ENCODE measurements at regions not wholly inside any gene's neighbourhood (a gene's known extent, or its start where the extent isn't known, plus 50 kb on each side); places are given as distances from the start of the nearest gene placed in this dataset.

- Histone ChIP-seq H3K4me1 (ENCODE audit: low read depth, poor library complexity, severe bottlenecking) (peaks cover 11% of the 10 kb centered on the region), H3K9ac (no peak overlapping the region), H2AFZ (ENCODE audit: low read depth) (no peak overlapping the region), H3K27ac (no peak overlapping the region), H3K4me2 (no peak overlapping the region), H4K20me1 (ENCODE audit: insufficient read depth) (no peaks in the 10 kb centered on the region), H3K36me3 (ENCODE audit: insufficient read depth) (no peaks in the 10 kb centered on the region), H3K79me2 (ENCODE audit: insufficient read depth, low read depth) (no peaks in the 10 kb centered on the region), H3K4me3 (IDR thresholded peaks at IDR 0.05; ENCODE audit: insufficient read depth, low read depth, low read length) (no peak overlapping the region), H3K27me3 (ENCODE audit: insufficient read depth, low read depth) (no peaks in the 10 kb centered on the region)
- TF ChIP-seq, protein P1, sequence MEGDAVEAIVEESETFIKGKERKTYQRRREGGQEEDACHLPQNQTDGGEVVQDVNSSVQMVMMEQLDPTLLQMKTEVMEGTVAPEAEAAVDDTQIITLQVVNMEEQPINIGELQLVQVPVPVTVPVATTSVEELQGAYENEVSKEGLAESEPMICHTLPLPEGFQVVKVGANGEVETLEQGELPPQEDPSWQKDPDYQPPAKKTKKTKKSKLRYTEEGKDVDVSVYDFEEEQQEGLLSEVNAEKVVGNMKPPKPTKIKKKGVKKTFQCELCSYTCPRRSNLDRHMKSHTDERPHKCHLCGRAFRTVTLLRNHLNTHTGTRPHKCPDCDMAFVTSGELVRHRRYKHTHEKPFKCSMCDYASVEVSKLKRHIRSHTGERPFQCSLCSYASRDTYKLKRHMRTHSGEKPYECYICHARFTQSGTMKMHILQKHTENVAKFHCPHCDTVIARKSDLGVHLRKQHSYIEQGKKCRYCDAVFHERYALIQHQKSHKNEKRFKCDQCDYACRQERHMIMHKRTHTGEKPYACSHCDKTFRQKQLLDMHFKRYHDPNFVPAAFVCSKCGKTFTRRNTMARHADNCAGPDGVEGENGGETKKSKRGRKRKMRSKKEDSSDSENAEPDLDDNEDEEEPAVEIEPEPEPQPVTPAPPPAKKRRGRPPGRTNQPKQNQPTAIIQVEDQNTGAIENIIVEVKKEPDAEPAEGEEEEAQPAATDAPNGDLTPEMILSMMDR (conservative IDR thresholded peaks at IDR 0.05; ENCODE audit: low read depth, low read length) = no peak
These were observed 136.3 kb upstream of the ESR1 start for GRCh38 chr6:151671195-151671594.

- Histone ChIP-seq H3K4me1 (ENCODE audit: low read depth, poor library complexity, severe bottlenecking) (peaks cover 7% of the 10 kb centered on the region), H3K36me3 (ENCODE audit: insufficient read depth) (no peaks in the 10 kb centered on the region), H3K9ac (no peak overlapping the region), H3K79me2 (ENCODE audit: insufficient read depth, low read depth) (no peaks in the 10 kb centered on the region), H4K20me1 (ENCODE audit: insufficient read depth) (no peaks in the 10 kb centered on the region), H3K4me2 (no peak overlapping the region), H3K27ac (no peak overlapping the region), H3K27me3 (ENCODE audit: insufficient read depth, low read depth) (no peaks in the 10 kb centered on the region), H2AFZ (ENCODE audit: low read depth) (no peak overlapping the region), H3K4me3 (IDR thresholded peaks at IDR 0.05; ENCODE audit: insufficient read depth, low read depth, low read length) (no peak overlapping the region)
- TF ChIP-seq, protein P1 (conservative IDR thresholded peaks at IDR 0.05; ENCODE audit: low read depth, low read length) = no peak
These were observed 132.9 kb upstream of the ESR1 start for GRCh38 chr6:151674578-151674977.

DNA sequence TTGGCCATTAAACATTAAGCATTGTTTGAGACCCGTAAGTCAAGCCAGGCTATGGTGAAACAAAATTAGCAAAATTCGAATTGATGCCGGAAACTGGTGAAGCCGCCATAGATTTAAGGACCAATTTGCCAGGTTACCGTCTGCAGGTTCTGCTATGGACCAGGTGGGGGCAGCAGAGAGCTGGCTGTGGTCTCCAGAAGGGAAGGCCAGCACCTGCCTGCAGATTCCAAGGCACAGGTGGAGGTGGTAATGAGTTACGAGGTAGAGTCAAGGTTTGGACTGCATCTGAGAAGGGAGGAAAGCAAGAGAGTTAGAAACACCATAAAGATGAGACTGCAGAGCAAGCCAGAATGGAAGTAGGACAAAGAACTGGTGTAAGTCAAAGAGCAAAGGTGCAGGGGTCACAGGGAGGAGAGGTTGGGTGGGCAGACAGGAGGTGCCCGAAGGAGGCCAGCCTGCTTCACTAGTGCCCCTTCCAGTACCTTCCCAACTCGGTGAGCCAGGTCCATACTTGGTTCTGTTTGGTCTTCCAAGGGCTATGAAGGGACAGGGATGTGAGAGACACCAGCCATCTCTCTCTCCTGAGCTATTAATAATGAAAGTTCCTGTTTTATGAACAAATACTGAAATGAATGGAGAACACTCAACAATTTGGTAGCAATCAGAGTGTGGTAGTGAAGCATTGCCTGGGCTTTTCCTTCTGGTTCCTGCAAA lies 131.6 kb upstream of the ESR1 start:
- Histone ChIP-seq H3K79me2 (ENCODE audit: insufficient read depth, low read depth) (no peaks in the 10 kb centered on the region), H3K9ac (no peak overlapping the region), H3K27ac (no peak overlapping the region), H3K4me2 (no peak overlapping the region; the same call in 1 of the 2 replicates), H2AFZ (ENCODE audit: low read depth) (peak overlapping the region; percentile 43), H3K36me3 (ENCODE audit: insufficient read depth) (no peaks in the 10 kb centered on the region), H4K20me1 (ENCODE audit: insufficient read depth) (no peaks in the 10 kb centered on the region), H3K4me3 (IDR thresholded peaks at IDR 0.05; ENCODE audit: insufficient read depth, low read depth, low read length) (no peak overlapping the region), H3K27me3 (ENCODE audit: insufficient read depth, low read depth) (no peaks in the 10 kb centered on the region), H3K4me1 (ENCODE audit: low read depth, poor library complexity, severe bottlenecking) (peaks cover 7% of the 10 kb centered on the region)
- TF ChIP-seq, protein P1 (conservative IDR thresholded peaks at IDR 0.05; ENCODE audit: low read depth, low read length) = peak; percentile 95

GRCh38 chr6:151676460-151676945 lies 131.0 kb upstream of the ESR1 start:
- no peaks in the 10 kb centered on the region for H3K36me3 ChIP-seq (ENCODE audit: insufficient read depth)
- H3K79me2 ChIP-seq (ENCODE audit: insufficient read depth, low read depth) = no peaks in the 10 kb centered on the region
- no peak overlapping the region for H3K27ac ChIP-seq
- H3K4me1 ChIP-seq (ENCODE audit: low read depth, poor library complexity, severe bottlenecking) = peaks cover 7% of the 10 kb centered on the region
- no peak overlapping the region for H3K4me2 ChIP-seq
- H3K4me3 ChIP-seq (IDR thresholded peaks at IDR 0.05; ENCODE audit: insufficient read depth, low read depth, low read length) = no peak overlapping the region
- TF ChIP-seq, protein P1 (conservative IDR thresholded peaks at IDR 0.05; ENCODE audit: low read depth, low read length) = no peak
- no peaks in the 10 kb centered on the region for H4K20me1 ChIP-seq (ENCODE audit: insufficient read depth)
- H3K27me3 ChIP-seq (ENCODE audit: insufficient read depth, low read depth) = no peaks in the 10 kb centered on the region
- no peak overlapping the region for H2AFZ ChIP-seq (ENCODE audit: low read depth)
- no peak overlapping the region for H3K9ac ChIP-seq
